HEK293 (cell line): ENCODE measurements at regions not wholly inside any gene's neighbourhood (a gene's known extent, or its start where the extent isn't known, plus 50 kb on each side); places are given as distances from the start of the nearest gene placed in this dataset.
A peak's percentile ranks its signal among the peaks of the same experiment; 100 is the strongest.
"Not testable (repeated sequence)": the region's sequence is repeated elsewhere in the genome, so short reads cannot be mapped to it uniquely, and the experiment has no call there.

Source experiments
- CTCF ChIA-PET: fragments of 350-600 bp; formaldehyde crosslinking; extraction: SDS; loops from one replicate; lab custom pipeline; 2021; ENCODE audit warnings: antibody characterized with exemption; lab: Yijun Ruan, JAX
- POLR2A ChIA-PET: fragments of 300-600 bp; formaldehyde crosslinking; extraction: SDS; loops from one replicate; lab custom pipeline; 2020; ENCODE audit warnings: antibody characterized with exemption, inconsistent platforms; lab: Yijun Ruan, JAX
- H3K27ac ChIP-seq: fragments of 200-500 bp; sonication (Bioruptor generic); 2 replicates; pipeline ENCODE4 v1.5.1; 2014; ENCODE audit warnings: low read depth, low read length, control low read depth, inconsistent platforms; ENCODE audit errors: extremely low read depth
- H3K36me3 ChIP-seq, 2 experiments: fragments of 200-500 bp in 1 of 2; sonication (Bioruptor generic) in 1 of 2; 1 replicate in 1 of 2; 2 replicates in 1 of 2; pipeline ENCODE4 v1.5.1; 2014 to 2017; ENCODE audit warnings: inconsistent platforms in 2 of 2, low read length in 2 of 2; ENCODE audit not compliant: control insufficient read depth in 2 of 2, insufficient read depth in 1 of 2
- H3K4me1 ChIP-seq: fragments of 200-500 bp; sonication (Bioruptor generic); 2 replicates; pipeline ENCODE4 v1.5.1; 2014; ENCODE audit warnings: mild to moderate bottlenecking, low read length, inconsistent platforms; ENCODE audit not compliant: control insufficient read depth, insufficient read depth
- H3K4me3 ChIP-seq: 2 replicates; pipeline ENCODE4 v1.5.1; 2011; ENCODE audit warnings: low read depth, mild to moderate bottlenecking, control low read depth, low read length, moderate library complexity
- H3K9me3 ChIP-seq: fragments of 200-500 bp; sonication (Bioruptor generic); 2 replicates; pipeline ENCODE4 v1.5.1; 2014; ENCODE audit warnings: low read depth, low read length, inconsistent platforms; ENCODE audit not compliant: control insufficient read depth, insufficient read depth
- BCL6B ChIP-seq: fragments of 450-650 bp; formaldehyde crosslinking; IDR thresholded peaks from 2 replicates; pipeline ENCODE4 v1.5.1; 2017; ENCODE audit warnings: missing biosample characterization, missing genetic modification characterization
- GFI1B ChIP-seq: fragments of 450-650 bp; formaldehyde crosslinking; IDR thresholded peaks from 2 replicates; pipeline ENCODE4 v1.5.1; 2016; ENCODE audit warnings: missing biosample characterization, missing genetic modification characterization
- OSR2 ChIP-seq: fragments of 450-650 bp; formaldehyde crosslinking; IDR thresholded peaks from 2 replicates; pipeline ENCODE4 v1.5.1; 2016; ENCODE audit warnings: missing biosample characterization, missing genetic modification characterization
- PRDM10 ChIP-seq: fragments of 450-650 bp; formaldehyde crosslinking; IDR thresholded peaks from 2 replicates; pipeline ENCODE4 v1.5.1; 2016; ENCODE audit warnings: missing biosample characterization, missing genetic modification characterization
- PRDM4 ChIP-seq: fragments of 450-650 bp; formaldehyde crosslinking; IDR thresholded peaks from 2 replicates; pipeline ENCODE4 v1.5.1; 2017; ENCODE audit warnings: missing biosample characterization, missing genetic modification characterization
- SCRT1 ChIP-seq: fragments of 450-650 bp; formaldehyde crosslinking; IDR thresholded peaks from 2 replicates; pipeline ENCODE4 v1.5.1; 2016; ENCODE audit warnings: missing biosample characterization, missing genetic modification characterization, borderline replicate concordance
- SCRT2 ChIP-seq: fragments of 450-650 bp; formaldehyde crosslinking; IDR thresholded peaks from 2 replicates; pipeline ENCODE4 v1.5.1; 2016; ENCODE audit warnings: missing biosample characterization, missing genetic modification characterization
- SP2 ChIP-seq: fragments of 450-650 bp; formaldehyde crosslinking; IDR thresholded peaks from 2 replicates; pipeline ENCODE4 v1.5.1; 2016; ENCODE audit warnings: missing biosample characterization, missing genetic modification characterization
- ZBTB44 ChIP-seq: fragments of 450-650 bp; IDR thresholded peaks from 2 replicates; pipeline ENCODE4 v1.5.1; 2018; ENCODE audit warnings: missing biosample characterization, mild to moderate bottlenecking, missing genetic modification characterization
- ZBTB48 ChIP-seq: fragments of 450-650 bp; formaldehyde crosslinking; IDR thresholded peaks from 2 replicates; pipeline ENCODE4 v1.5.1; 2016; ENCODE audit warnings: missing biosample characterization, missing genetic modification characterization
- ZNF157 ChIP-seq: fragments of 450-650 bp; formaldehyde crosslinking; IDR thresholded peaks from 2 replicates; pipeline ENCODE4 v1.5.1; 2016; ENCODE audit warnings: missing biosample characterization, missing genetic modification characterization
- ZNF239 ChIP-seq: fragments of 450-650 bp; formaldehyde crosslinking; IDR thresholded peaks from 2 replicates; pipeline ENCODE4 v1.5.1; 2016; ENCODE audit warnings: missing biosample characterization, missing genetic modification characterization
- ZNF350 ChIP-seq: fragments of 450-650 bp; formaldehyde crosslinking; IDR thresholded peaks from 2 replicates; pipeline ENCODE4 v1.5.0; 2017; ENCODE audit warnings: missing biosample characterization, mild to moderate bottlenecking, missing genetic modification characterization
- ZNF514 ChIP-seq: fragments of 450-650 bp; formaldehyde crosslinking; IDR thresholded peaks from 2 replicates; pipeline ENCODE4 v1.5.1; 2016; ENCODE audit warnings: missing biosample characterization, missing genetic modification characterization
- ZNF654 ChIP-seq: fragments of 450-650 bp; formaldehyde crosslinking; IDR thresholded peaks from 2 replicates; pipeline ENCODE4 v1.5.1; 2016; ENCODE audit warnings: low read depth, missing biosample characterization, missing genetic modification characterization
- ZNF677 ChIP-seq: fragments of 450-650 bp; IDR thresholded peaks from 2 replicates; pipeline ENCODE4 v1.5.0; 2018; ENCODE audit warnings: missing biosample characterization, mild to moderate bottlenecking, missing genetic modification characterization, moderate library complexity

- no peak for TF ChIP-seq ZNF157 (tag by site-specific recombination)
- no peak for TF ChIP-seq GFI1B
Observed at GRCh38 chr5:32909207-32909606, 198.1 kb downstream of the NPR3 start (continued).

- Histone ChIP-seq H3K4me1 (no peaks in the 10 kb centered on the region), H3K9me3 (no peaks in the 10 kb centered on the region), H3K36me3 (no peaks in the 10 kb centered on the region), H3K27ac (no peak overlapping the region), H3K4me3 (no peak overlapping the region)
- ChIA-PET CTCF (interaction anchor here (0.6 to 1.6 kb wide), 3 partner anchors 53 to 430 kb away, joined by 3 to 5 read pairs (median 4); no protein-coding TSS in a partner anchor), POLR2A (no interaction called here)
- TF ChIP-seq ZNF654 (peak; percentile 29; the same call in 1 of the 2 replicates), PRDM10 (tag by site-specific recombination) (no peak), ZNF514 (tag by site-specific recombination) (no peak), ZBTB48 (tag by site-specific recombination) (peak; percentile 47; the same call in 1 of the 2 replicates)
Observed at GRCh38 chr5:32916648-32917047, 205.5 kb downstream of the NPR3 start.

GRCh38 chr5:32928761-32929160, 217.6 kb downstream of the NPR3 start:
- Histone ChIP-seq H3K36me3 (no peaks in the 10 kb centered on the region), H3K9me3 (no peaks in the 10 kb centered on the region), H3K4me1 (no peaks in the 10 kb centered on the region), H3K4me3 (no peak overlapping the region), H3K27ac (no peak overlapping the region)
- no peak for TF ChIP-seq ZNF677 (tag by site-specific recombination)
- ChIA-PET CTCF (no interaction called here), POLR2A (no interaction called here)

- H3K4me1 ChIP-seq, H3K36me3 ChIP-seq, H3K27ac ChIP-seq, H3K9me3 ChIP-seq, CTCF ChIA-PET, H3K4me3 ChIP-seq, POLR2A ChIA-PET: not testable (repeated sequence)
- TF ChIP-seq SCRT1 (tag by site-specific recombination) (peak; percentile 68; the same call in 1 of the 2 replicates), SCRT2 (tag by site-specific recombination) (peak; percentile 75)
Observed at GRCh38 chr5:32931438-32931837, 220.3 kb downstream of the NPR3 start.

- POLR2A ChIA-PET, result no interaction called here
- TF ChIP-seq PRDM4 (tag by site-specific recombination) (no peak), ZBTB44 (no peak), ZNF239 (tag by site-specific recombination) (no peak), OSR2 (tag by site-specific recombination) (no peak), BCL6B (tag by site-specific recombination) (no peak), SP2 (tag by site-specific recombination) (no peak), ZNF350 (tag by site-specific recombination) (no peak)
Observed at GRCh38 chr5:32932241-32932935, 221.3 kb downstream of the NPR3 start.

More at GRCh38 chr5:32932241-32932935, 221.3 kb downstream of the NPR3 start:
- CTCF ChIA-PET, result no interaction called here
- Histone ChIP-seq H3K4me3 (no peak overlapping the region), H3K9me3 (no peaks in the 10 kb centered on the region), H3K4me1 (no peaks in the 10 kb centered on the region), H3K36me3 (no peaks in the 10 kb centered on the region), H3K27ac (no peak overlapping the region)
